ENCODE measurements at regions not wholly inside any gene's neighbourhood (a gene's known extent, or its start where the extent isn't known, plus 50 kb on each side); places are given as distances from the start of the nearest gene placed in this dataset.
"Not testable (repeated sequence)": the region's sequence is repeated elsewhere in the genome, so short reads cannot be mapped to it uniquely, and the experiment has no call there.

- no peak for DNase-seq (ENCODE audit: low read depth)
Observed at GRCh38 chr20:56689318-56689717, 60.2 kb downstream of the TFAP2C start.

DNA sequence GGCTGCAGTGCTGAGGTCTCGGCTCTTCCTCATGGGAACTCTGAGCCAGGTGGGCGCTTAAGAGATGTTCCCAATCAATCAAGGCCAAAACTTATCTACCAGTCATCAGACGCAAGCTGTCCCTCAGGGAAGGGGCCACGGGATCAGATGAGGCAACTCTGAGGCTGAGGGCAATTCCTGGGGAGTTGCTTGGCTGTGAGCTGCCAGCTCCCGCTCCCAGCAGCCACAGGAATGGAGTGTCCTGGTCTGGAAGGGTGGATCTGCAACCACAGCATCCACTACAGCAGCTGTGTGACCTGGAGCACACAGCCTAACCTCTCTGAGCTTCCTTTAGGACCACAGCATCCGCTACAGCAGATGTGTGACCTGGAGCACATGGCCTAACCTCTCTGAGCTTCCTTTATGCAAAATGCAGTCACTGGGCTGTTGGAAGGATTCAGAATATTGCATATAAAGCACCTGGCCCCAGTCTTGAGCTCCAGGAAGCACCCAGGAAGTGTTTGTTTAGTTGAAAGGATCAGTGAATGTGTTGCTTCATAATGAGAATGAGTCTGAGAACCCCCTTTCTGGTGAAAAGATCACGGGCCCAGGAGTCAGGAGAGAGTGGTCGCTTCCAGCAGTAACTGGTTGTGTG lies 60.9 kb downstream of the TFAP2C start:
- DNase-seq (ENCODE audit: low read depth), result no peak

DNA sequence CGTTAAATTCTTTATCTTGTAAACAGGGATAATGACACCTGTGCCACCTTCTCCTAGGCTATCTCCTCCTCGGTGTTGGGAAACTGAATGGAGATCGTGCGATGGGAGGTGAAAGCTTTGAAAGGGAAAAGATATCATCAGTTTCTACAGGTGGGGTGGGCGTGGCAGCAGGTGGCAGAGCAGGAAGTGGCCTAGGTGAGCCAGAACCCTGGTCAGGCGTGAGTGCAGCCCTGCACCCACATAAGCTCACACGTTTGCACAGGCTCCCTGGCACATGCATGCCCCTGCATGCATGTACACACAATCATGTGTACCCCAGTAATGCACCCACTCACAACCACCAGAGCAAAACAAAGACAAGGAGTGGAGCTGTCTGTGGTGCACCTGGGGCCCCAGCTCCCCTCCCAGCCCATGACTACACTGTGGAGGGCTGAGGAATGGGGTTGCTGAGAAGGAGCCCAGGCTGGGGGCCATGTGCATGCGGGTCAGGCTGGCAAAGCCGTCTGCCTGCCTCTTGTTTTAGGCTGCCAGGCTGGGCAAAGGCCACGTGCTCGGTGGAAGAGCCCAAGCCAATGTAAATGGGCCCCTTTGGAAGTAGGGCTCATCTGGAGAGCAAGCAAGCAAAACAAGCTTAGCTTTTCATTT lies 61.5 kb downstream of the TFAP2C start:
- DNase-seq (ENCODE audit: low read depth), result no peak

DNA sequence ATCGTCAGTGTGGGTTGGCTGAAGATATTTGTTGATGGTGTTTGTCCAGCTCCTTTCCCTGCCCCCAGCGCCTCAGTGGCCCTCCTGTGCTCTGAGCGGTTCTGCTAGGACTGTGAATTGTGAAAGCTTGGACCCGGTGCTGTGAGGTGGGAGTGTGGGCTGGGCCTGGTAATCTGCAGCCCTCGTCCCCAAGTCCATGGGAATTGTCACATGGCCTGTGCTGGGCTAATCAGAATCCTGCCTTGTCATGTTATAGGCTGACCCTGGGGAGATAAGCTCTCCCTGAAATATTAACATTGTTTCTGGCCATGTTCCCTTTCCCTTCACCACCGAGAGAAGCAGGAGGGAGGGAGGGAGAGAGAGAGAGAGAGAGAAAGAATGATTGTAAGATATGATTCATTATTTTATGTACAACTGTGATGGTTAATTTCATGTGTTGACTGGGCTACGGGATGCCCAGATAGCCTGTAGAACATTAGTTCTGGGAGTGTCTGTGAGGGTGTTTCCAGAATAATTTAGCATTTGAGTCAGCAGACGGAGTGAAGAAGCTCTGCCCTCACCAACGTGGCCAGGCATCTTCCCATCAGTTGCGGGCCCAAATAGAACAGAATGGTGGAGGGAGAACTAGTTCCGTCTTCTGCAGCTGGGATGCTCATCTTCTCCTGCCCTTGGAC lies 62.4 kb downstream of the TFAP2C start:
- no peak for DNase-seq (ENCODE audit: low read depth)

DNA sequence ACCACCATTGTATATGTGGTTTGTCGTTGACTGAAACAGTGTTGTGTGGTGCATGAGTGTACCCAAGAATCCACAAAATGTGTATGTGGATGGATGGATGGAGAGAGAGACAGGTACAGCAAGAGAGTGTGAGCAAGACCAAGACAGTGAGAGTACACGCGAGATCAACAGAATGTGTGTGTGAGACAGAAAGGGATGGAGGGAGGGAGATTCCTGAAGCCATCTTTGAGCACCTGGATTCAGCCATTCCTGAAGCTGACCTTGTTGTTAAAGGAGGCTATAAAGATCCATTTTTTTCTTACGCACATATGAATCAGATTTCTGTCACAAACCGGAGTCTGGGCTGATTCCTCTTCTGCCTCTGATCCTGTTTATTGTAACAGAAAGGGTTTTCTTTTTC lies 64.1 kb downstream of the TFAP2C start:
- no peak for DNase-seq (ENCODE audit: low read depth)

DNA sequence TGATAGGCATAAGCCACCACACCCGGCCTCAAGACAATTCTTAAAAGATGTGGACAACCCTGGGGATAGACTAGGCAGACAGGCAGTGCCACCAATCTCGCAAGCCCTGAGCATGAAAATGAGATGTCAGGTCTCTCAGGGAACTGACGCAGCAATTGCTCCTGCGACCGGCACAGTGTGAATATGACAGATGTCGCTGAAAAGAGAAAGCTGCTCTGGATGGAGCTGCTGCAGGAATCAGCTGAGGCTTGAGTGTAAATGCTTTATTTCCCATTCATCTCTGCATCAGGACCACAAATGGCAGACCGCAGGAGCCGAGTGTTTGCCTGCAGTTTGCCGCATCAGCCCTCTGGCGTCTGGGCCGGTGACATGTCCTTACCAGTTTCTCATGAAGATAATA lies 68.4 kb downstream of the TFAP2C start:
- no peak for DNase-seq (ENCODE audit: low read depth)

GRCh38 chr20:56698297-56698696 lies 69.2 kb downstream of the TFAP2C start:
- no peak for DNase-seq (ENCODE audit: low read depth)

DNA sequence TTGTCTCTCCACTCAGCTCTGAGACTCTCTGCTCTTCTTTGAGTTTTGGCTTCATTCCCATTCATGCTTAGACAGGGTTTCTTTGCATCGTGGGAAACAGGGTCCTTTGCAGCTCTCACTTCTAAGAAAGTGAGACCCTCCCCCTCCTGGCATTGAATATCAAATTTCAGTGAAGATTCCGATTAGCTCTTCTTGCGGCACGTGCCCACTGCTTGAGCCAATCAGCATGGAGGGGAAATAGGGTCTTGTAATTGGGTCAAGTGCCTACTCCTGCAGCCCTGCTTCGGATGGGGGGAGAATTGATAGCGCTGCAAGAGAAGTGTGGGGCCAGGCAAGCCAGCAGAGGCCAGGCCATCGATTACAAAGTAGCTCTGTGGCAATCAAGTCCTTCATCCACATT lies 69.6 kb downstream of the TFAP2C start:
- DNase-seq (ENCODE audit: low read depth), result no peak

- DNase-seq (ENCODE audit: low read depth), result no peak
Observed at GRCh38 chr20:56702931-56703840, 74.1 kb downstream of the TFAP2C start.

DNA sequence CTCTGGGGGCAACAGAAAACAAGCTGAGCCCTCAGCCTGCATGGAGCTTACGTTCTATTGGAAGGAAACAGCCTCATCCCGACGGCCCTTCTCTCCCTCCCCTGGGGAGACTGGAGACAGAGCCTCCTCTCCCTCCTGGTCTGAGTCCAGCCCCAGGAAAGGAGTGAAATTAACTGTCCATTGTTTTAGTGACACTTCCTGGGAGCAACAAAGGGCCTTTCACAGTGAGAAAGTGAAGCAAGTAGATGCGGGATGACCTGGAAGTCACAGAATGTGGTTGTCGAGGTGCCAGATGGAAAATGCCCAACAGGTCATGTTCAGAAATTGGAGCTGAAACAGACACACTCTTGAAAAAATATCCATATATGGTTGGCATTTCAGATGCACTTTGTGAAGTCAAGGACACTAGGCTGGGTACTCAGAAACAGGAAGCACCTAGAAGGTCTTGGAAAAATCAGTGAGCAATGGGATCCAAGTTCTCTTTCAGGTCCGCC lies 77.8 kb downstream of the TFAP2C start:
- no peak for DNase-seq (ENCODE audit: low read depth)

DNA sequence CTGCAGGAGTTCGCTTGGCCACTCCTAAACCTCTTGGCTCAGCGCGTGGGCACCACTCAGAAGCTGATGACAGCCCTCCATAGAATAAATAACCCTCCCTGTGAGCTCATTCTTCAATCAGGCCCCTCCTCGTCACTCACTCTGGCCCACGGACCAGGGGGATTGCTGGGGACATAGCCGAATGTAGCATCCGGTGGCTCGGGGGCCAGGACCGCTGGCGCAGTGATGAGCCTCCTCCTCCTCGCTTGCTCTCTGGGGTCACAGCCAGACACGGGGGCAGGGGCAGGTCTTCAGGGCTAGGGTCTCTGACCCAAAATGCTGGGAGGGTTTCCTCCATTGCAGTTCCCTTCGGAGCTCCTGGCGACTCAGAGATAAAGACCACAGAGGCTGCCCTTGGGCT lies 79.9 kb downstream of the TFAP2C start:
- no peak for DNase-seq (ENCODE audit: low read depth)

DNA sequence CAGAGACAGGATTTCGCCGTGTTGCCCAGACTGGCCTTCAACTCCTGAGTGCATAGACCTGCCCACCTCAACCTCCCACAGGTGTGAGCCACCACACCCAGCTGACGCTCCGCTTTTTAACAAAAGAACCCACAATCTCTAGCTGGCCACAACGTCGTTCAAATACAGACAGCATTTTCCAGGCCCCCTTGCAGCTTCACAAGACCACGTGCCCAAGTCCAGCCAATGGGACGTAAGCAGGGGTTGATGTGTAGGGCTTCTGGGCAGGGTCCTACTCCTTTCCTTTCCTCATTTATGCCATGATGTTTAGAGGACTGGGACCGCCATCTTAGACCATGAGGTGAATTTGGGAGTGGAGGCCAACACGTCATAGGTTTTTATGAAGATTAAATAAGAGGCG lies 81.0 kb downstream of the TFAP2C start:
- DNase-seq (ENCODE audit: low read depth), result no peak

DNA sequence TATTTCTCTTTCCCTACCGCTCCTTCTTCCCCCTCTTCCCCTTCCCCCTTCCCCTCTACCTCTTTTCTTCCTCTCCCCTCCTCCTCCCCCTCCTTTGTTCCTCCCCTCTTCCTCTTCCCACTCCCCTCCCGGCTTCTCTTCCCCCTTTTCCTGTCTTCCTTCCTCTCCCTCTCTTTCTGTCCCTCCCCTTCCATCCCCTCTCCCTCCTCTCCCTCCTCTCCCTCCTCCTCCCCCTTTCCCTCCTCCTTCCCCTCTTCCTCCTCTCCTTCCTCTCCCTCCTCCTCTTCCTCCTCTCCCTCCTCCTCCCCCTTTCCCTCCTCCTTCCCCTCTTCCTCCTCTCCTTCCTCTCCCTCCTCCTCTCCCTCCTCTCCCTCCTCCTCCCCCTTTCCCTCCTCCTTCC lies 81.5 kb downstream of the TFAP2C start:
- DNase-seq (ENCODE audit: low read depth), result not testable (repeated sequence)

DNA sequence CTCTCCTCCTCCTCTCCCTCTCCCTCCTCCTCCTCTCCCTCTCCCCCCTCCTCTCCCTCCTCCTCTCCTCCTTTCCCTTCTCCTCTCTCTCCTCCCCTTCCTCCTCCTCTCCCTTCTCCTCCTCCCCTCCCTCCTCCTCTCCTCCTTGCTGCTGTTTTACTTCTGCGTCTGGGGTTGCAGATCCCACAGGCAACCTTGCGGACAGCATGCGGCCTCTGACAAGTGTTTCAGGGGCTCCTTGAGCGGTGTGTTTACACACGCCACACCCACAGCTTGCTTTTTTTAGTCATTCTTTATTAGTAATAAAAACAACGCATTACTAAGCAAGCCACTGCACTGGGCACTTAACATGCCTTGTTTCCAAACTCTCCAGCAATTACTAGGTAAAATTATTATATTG lies 81.9 kb downstream of the TFAP2C start:
- no peak for DNase-seq (ENCODE audit: low read depth)

GRCh38 chr20:56715309-56715708 lies 86.2 kb downstream of the TFAP2C start:
- DNase-seq (ENCODE audit: low read depth), result no peak

GRCh38 chr20:56715902-56716519 lies 86.9 kb downstream of the TFAP2C start:
- no peak for DNase-seq (ENCODE audit: low read depth)

DNA sequence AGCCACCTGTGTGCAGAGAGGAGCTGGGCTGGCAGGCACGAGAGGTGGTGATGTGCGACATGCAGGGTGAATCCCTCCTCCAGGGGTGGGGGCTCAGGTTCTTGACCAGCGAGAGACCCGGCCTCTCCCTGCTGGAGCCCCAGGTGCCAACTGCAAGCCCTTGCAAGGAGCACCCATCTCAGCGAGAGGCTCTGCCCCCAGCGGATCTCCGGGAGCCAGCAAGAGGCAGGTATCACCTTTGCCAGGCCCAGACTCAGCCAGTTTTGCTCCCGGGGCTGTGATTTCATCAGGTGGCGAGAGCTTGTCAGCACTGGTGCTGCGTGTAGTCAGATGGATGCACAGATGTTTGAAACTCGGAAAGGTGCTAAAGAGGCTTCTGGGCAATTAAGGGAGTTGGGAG lies 87.7 kb downstream of the TFAP2C start:
- no peak for DNase-seq (ENCODE audit: low read depth)

GRCh38 chr20:56718816-56719215 lies 89.7 kb downstream of the TFAP2C start:
- no peak for DNase-seq (ENCODE audit: low read depth)

GRCh38 chr20:56720620-56721213 lies 91.6 kb downstream of the TFAP2C start:
- DNase-seq (ENCODE audit: low read depth), result no peak

DNA sequence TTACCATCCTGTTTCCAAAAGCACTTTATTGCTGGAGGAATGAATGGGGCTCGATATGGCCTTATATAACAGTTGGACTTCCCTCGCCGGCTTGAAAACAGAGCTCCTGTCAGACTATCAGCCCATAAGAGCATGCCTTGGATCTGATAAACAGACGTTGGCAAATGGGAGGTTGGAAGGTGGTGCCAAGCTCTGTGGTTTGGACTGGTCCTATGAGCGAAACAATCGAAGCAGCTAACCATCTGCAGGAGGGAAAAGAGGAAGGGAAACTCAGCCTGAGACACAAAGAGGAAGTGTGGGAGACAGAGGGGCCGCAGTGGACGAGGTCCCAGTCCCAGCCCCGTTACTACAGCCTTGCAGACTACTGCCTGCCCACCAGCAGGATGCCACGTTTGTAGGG lies 92.9 kb downstream of the TFAP2C start:
- DNase-seq (ENCODE audit: low read depth), result no peak

- DNase-seq (ENCODE audit: low read depth), result no peak
Observed at GRCh38 chr20:56723331-56723730, 94.2 kb downstream of the TFAP2C start.

Data from stimulated activated CD8-positive, alpha-beta memory T cell treated with anti-CD3 and anti-CD28 coated beads, Interleukin-7, amount 100 ng/mL, for 24 hours (primary cell).